ENCODE measurements at regions not wholly inside any gene's neighbourhood (a gene's known extent, or its start where the extent isn't known, plus 50 kb on each side); places are given as distances from the start of the nearest gene placed in this dataset.

DNA sequence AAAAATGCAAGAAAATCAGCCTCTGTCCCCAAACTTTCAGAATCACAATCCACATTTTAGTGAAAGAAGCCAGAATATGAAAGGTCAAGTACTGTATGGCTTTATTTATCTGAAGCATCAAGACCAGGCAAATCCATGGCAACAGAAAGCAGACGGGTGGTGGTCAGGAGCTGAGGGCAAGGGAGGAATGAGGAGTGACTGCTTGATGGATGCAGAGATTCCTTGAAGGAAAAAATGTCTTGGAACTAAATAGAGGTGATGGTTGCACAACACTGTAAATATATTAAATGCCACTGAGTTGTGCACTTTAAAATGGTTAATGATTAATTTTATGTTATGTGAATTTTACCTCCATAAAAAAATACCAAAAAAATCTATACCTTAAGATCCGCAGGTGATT, 165.1 kb downstream of the GXYLT1 start:
- TF ChIP-seq CTCF (IDR thresholded peaks at IDR 0.05) = no peak
- TF ChIP-seq POLR2AphosphoS5 (IDR thresholded peaks at IDR 0.05) = no peak

Data from gastroesophageal sphincter (tissue), 3 donors.